ENCODE measurements at regions not wholly inside any gene's neighbourhood (a gene's known extent, or its start where the extent isn't known, plus 50 kb on each side); places are given as distances from the start of the nearest gene placed in this dataset.
"Not testable (repeated sequence)": the region's sequence is repeated elsewhere in the genome, so short reads cannot be mapped to it uniquely, and the experiment has no call there.

DNA sequence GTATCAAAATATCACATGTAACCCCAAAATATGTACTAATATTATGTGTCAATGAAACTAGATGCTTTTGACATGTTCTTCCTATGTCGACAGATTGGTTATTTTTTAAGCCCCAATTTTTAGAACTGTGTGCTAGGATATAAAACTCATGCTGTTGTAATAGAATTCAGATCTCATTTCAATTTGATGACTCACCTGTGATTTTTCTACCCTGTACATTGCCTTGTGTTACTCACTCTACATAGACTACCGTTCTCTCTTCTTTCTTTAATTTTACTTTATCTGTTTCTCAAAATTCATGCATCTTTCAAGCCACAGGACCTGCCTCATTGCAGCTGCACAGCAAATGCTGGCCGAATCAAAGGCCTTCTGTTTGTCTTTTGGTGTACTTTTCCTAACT lies 284.5 kb downstream of the MAT2B start:
- DNase-seq (ENCODE audit: low read depth), result no peak

DNA sequence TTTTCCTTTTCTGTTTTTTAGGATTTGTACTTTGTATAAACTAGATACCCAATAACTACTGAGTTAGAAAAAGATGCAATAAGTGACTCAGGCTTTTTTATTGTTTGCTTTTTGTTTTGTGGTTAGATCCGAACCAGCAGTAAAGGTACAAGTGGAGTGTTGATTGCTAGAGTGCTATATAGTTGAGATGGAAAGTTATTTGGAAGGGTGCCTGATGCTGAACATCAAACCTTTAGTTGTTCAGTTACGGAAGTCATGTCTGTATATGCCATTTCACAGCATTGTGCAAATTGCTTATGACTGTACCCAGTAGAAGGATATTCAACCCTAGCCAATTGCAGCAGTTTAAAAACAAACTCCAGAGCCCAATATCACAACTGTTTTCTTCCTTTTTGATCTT lies 285.1 kb downstream of the MAT2B start:
- no peak for DNase-seq (ENCODE audit: low read depth)

DNA sequence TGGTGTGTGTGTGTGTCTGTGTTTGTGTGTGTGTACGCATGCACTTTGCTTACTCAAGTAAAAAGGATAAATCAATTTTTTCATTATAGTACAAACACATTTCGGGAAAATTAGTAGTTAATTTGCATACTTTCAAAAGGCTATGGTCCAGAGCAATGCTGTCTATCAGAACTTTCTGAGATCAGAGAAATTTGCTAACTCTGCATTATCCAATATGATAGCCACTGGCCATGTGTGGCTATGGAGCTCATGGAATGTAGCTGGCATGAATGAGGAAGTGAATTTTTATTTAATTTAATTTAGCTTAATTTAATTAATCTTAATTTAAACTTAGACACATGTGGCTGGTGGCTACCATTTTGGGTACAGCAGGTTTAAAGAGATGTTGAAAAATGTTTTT lies 289.6 kb downstream of the MAT2B start:
- DNase-seq (ENCODE audit: low read depth), result no peak

DNA sequence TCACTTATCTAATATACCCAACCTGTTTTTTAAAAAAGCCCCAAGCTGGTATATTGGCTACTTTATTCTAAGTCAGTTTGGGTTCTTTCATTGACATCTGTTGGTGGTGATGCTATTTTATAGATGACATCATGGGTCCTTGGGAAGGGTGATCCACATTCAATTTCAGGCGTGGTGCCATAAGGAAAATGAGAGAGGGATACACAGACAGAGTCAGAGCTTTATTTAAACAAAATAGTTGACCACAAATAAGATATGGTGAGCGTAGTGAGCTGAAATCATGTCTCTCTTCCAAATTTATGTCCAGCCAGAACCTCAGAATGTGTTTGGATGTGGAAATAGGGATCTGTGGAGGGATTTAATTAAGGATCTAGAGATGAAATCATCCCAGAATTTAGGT lies 302.4 kb downstream of the MAT2B start:
- no peak for DNase-seq (ENCODE audit: low read depth)

DNA sequence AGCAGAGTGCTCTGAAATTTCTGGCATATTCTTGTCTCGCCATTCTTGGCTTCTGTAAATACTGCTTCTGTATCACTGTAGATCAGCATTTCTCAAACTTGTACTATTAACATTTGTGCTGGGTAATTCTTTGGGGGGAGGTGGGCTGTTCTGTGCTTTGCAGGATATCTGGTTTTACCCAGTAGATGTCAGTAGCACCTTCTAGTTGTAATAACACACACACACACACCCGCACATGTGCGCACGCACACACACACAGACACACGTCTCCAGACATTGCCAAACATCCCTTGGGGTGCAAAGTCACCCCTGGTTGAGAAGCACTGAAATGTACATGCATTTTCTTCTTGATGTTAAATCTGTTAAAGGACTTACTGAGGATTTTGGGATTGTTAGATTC lies 304.1 kb downstream of the MAT2B start:
- no peak for DNase-seq (ENCODE audit: low read depth)

DNA sequence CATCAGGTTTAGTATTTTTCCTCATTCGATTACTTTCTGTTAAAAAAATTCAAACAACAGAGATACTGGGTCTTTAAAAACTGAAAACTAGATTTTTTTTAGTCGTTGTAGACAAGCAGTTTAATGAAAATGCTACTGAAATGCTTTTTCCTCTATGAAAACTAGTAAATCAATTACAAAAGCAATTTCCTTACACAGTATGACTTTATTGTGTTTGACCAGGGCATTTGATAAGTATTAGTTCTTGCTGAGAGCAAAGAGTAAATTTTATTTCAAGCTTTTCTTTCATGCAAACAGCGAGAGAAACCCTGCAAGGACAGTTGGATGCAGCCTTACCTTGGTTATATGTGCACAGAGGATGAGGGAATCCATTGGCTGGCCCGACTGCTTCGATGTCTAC lies 308.5 kb downstream of the MAT2B start:
- DNase-seq (ENCODE audit: low read depth), result no peak

DNA sequence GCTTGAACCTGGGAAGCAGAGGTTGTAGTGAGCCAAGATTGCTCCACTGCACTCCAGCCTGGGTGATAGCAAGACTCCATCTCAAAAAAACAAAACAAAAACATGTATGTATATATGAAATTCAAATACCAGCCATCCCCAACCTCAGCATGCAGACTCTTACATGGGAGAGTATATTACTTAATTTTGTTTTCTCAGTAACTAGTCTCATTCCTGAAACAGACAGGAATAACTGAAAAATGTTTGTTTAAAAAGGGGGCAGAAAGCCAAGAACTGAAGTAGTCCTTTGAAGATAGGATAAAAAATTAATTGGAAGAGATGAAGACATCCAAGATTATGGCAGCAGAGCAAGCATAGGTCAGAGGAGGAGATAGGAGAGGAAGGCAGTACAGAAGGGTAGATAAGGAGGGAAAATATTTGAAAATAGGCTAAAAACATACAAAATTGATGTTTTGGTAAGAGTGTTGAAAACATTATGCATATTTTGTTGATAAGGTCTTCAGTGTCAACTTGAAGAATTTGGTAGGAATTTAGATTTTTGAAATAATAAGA lies 309.9 kb downstream of the MAT2B start:
- no peak for DNase-seq (ENCODE audit: low read depth)

DNA sequence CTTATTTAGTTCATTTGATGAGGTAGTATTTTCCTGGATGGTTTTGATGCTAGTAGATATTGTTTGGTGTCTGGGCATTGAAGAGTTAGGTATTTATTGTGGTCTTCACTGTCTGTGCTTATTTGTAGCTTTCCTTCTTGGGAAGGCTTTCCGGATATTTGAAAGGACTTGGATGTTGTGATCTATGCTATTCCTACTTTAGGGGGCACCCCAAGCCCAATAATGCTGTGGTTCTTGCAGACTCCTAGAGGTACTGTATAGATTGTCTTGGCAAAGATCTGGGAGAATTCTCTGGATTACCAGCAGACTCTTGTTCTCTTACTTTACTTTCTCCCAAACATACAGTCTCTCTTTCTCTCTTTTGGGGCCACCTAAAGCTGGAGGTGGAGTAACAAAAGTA lies 315.7 kb downstream of the MAT2B start:
- no peak for DNase-seq (ENCODE audit: low read depth)

DNA sequence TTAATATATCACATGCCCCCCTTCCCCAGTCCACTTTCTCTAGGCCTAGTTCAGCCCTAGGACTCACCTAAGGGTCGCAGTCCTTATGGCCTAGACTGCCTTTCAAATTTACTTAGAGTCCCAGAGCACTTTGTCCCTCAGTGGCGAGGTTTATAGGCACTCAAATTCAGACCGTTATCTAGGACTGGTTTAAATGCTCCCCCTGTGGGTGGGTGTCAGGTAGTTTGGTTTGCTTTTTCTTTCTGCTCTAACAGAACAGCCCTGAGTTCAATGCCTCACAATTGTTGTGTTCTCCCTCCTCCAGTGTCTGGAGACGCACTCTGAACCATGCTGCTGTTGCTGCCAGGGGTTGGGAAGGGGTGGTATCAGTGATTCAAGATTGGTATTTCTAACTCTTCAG lies 317.1 kb downstream of the MAT2B start:
- no peak for DNase-seq (ENCODE audit: low read depth)

DNA sequence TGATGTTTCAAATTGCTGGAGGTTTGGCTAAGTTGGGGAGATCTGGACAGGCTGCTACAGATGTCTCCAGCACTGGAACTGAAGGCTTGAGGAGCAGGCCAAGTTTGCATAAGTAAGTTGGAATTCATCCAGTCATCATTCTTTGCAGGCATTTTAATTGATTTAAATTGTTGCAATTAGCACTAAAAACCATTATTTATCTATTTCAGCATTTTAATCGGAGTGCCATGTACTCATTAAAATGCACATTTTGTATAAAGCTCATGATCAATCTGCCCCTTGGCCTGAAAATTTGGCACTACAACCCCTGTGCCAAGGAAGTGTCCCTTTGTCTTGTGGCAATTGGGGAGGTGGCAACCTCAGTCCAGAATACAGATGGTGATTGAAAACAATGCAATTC lies 320.2 kb downstream of the MAT2B start:
- DNase-seq (ENCODE audit: low read depth), result no peak

DNA sequence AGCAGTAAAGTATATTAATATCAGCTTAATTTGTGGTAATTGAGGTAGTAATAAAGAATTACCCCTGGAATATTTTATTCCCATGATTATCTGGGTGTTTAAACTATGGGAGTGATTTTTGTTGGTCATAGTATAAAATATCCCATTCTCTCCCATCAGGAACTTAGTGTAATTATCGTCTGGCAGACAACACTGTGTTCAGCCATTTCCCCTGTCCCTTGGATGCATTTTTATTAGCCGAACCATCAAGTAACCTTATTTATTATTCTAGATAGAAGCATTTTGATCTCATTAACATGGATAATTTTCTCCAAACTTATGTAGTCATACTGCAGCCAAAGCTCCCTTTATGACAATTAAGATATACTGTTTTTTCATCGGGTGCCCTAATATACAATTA lies 320.8 kb downstream of the MAT2B start:
- DNase-seq (ENCODE audit: low read depth), result no peak

DNA sequence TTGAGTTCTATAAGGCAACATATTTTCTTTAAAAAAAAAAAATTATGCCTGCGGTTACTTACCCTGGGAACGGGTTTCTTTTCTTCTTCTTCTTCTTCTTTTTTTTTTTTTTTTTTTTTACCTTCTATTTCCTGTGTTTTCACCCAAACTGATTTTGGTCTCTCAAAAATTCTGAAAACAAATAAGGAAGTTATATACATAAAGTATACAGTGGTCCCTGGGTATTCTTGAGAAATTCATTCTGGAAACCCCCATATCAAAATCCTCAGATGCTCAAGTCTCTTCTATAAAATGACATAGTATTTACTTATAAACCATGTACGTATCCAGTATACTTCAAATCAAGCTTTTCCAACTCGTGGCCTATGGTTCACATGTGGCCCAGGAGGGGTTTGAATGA lies 326.7 kb downstream of the MAT2B start:
- no peak for DNase-seq (ENCODE audit: low read depth)

DNA sequence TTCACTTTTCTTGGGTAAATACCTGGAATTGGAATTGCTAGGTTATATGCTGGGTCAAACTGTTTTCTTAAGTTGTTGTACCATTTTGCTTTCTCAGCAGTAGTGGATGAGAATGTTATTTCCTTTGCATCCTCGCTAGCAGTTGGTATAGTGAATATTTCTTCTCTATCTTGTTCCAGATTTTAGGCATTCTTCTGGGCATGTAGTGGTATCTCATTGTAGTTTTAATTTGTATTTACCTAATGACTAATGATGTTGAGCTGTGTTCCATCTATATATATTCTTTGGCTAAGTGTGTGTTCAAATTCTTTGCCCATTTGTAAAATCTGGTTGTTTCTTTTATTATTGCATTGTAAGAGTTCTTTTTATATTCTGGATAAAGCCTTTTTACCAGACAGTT lies 333.3 kb downstream of the MAT2B start:
- DNase-seq (ENCODE audit: low read depth), result no peak

DNA sequence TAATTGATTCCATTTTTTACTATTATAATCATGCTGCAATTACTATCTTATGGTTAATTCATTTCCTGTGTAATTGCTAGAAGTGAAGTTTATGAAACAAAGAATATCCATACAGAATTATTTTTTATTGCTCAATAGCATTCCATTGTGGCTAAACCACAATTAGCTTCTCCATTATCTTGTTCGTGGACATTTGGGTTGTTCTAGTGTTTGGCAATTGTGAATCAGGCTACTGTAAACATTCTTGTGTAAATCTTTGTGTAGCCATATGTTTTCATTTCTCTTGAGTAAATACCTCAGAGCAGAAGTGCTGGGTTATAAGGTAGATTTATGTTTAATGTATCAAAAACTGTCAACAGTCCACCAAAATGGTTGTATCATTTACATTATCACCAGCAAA lies 341.1 kb downstream of the MAT2B start:
- no peak for DNase-seq (ENCODE audit: low read depth)

DNA sequence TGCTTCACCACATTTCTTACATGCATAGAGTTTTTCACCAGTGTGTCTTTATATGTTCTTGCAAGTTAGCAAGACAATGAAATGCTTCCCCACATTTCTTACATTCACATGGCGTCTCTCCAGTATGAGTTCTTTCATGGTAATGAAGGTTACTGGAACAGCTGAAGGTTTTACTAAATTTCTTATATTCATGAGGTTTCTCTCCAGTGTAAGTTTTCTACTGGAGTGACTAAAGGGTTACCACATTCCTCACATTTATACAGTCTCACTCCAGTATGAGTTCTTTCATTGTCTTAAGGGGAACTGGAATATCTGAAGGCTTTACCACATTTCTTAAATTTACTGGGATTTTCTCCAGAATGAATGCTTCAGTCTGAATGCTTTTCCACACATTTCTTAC lies 350.3 kb downstream of the MAT2B start:
- no peak for DNase-seq (ENCODE audit: low read depth)

DNA sequence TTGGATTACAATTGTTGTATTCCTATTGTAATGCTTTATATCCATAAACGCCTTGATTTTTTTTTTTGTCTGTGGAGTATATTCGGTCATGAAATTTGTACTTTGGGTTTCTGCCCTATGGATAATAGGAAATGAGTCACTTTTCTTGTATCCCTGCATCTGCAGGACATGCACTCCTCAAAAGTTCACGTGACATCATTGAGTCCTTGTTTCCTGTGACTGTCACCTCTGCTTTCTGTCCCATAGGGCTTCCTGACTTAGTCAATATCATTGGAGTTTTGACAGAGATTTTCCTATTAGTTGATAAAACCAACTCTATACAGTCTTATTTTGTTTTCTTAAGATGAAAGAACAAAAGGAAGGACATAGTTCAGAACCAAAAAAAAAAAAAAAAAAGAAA lies 356.3 kb downstream of the MAT2B start:
- DNase-seq (ENCODE audit: low read depth), result no peak

DNA sequence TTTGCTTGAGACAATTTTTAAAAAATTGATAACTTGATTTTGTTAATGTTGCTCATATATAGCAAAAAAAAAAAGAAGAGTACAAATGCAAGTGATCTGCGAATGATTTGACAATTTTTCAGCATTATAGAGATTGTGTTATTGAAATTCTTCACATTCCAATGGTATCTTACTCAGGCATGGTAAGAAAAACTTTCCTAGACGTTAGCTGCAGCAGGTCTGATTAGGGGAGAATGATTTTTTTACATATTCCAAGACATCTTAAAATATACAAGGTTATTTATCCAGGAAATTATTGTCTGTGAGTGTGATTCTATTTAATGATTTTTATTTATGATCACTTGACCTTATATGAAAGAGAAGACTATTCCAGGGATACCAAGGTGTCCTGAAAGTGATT lies 361.9 kb downstream of the MAT2B start:
- no peak for DNase-seq (ENCODE audit: low read depth)

DNA sequence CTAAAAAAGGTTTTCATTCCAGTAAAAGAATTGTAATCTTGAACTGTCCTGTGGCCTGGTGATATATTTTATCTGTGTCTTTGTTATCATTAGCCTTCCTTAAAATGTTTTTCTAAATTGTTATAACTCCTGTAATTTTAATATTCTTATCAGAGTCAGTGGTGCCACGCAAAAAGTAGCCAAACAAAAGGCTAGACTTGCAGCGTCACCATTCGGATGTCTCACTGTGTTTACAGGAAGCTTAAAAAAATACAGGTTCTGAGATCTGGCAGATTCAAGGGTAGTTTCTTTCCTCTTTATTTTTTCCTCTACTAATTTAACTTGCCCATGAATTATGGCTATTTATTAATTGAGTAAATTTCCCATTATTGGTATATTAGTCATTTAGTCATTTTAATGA lies 362.3 kb downstream of the MAT2B start:
- DNase-seq (ENCODE audit: low read depth), result no peak

DNA sequence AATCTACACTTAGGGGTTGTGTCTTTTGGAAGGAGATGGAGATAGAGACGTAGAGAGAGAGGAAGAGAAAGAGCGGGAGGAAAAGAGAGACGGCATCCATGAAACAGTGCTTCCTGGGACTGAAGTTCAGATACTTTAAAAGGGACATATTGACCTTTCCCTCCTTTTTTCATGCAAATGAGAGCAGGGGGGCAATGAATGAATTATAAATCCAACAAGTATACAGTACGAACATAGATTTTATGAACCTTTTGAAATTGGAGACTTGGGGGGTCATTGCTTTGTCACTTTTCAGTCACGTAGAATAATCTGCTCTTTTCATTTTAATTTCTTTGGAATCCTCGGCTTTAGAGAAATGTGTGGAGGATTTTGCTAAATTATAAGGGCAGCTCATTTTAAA lies 364.2 kb downstream of the MAT2B start:
- DNase-seq (ENCODE audit: low read depth), result no peak

DNA sequence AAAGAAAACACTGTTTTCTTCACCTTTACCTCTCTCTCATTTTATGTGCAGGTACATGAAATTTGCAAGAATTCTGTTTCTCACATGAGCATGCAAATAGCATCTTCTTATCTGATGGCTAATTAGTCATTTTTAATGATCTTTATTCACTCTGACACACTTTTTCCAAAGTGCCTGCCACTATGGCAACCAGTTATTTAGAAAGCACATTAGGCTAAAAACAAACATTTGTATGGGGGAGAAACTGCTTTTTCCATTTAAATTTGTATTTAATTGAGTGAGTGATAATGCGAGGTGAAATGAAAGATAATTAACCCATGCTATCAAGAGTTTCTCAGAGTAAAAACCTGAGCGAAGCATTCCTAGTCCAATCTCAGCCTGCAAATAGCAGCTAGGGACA lies 365.0 kb downstream of the MAT2B start:
- DNase-seq (ENCODE audit: low read depth), result no peak

DNA sequence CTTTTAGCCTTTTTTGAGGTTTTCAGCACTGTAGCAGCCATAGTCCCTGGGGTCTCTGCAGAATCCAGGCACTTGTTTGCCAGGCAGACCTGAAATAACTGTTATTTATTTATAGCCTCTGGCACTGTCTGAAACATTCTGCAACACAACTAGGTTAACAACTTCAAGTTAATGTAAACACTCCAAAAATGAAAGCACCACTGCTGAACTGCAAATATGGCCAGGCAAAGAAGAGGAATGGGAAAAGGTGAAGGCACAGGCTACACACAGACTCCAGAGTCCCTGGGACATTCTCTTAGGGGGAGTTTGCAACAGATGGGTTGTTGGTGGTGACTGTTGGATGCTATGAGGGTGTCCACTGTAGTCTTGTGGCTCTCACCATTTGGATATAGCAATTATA lies 369.0 kb downstream of the MAT2B start:
- no peak for DNase-seq (ENCODE audit: low read depth)

DNA sequence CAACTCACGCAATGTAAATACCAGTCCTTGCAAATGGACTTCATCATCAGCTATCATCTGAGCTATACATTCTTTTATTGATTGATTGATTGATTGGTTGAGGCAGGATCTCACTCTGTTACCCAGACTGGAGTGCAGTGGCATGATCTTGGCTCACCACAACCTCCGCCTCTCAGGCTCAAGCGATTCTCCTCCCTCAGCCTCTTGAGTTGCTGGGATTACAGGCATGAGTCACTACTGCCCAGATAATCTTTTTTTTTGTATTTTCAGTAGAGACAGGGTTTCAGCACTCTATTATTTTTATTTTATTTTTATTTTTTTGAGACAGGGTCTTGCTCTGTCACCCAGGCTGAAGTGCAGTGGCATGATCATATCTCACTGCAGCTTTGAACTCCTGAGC lies 369.5 kb downstream of the MAT2B start:
- not testable (repeated sequence) for DNase-seq (ENCODE audit: low read depth)

DNA sequence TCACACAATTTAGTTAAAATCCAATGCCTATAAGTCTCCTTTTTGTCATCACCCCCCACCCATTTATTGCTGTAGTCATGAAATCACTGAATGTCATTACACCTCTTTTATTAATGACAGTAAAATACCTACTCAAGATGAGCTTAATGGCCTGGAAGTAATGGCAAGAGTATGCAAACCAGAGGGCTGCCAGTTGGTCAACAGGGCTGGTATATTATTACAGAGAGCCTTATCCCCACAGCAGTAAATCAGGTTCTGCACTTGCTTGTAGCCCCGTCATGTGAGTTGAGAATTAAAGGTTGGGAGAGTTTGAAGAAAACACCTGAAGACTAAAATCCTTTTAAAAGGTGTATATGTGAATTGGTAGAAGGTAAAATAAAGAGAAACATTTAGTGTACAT lies 372.4 kb downstream of the MAT2B start:
- DNase-seq (ENCODE audit: low read depth), result no peak

DNA sequence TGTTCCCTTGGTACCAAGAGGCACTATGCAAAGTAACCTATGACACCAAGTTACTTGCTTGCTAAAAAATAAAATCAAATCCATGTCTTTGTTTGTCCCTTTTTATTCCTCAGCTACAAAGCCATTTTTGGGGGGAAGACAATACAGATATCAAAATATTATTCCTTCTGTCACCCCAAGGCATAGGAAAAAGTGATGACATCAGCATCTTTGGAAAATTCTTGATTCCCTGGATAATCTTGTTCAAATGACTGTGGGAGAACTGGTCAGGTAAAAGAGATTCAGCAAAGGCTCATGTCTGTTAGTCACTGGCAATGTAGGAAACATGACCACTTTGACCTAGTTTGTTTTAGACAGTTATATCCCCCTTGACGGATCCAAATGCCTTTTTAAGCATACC lies 373.1 kb downstream of the MAT2B start:
- no peak for DNase-seq (ENCODE audit: low read depth)

DNA sequence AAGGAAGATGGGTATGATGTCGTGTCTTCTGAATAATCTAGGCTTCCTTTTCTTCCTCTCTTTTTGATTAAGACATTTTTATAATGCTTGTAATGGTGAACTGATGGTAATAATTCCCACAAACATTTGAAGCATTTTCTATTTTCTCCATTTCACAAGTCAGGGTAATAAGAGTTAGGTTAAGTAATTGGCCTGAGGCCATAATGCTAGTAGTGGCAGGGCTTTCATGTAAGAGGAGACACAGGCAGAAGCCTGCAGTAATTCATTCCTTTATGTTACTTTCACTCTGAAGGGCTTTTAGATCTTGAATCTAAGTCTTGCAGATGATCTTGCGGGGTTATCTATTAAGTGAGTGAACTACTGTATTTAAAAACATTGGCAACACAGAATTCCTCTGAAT lies 374.9 kb downstream of the MAT2B start:
- DNase-seq (ENCODE audit: low read depth), result no peak
